HAP-1 (cell line): ENCODE measurements at regions not wholly inside any gene's neighbourhood (a gene's known extent, or its start where the extent isn't known, plus 50 kb on each side); places are given as distances from the start of the nearest gene placed in this dataset.

Experiments
- DNase-seq, 2 experiments: peaks; one replicate each; pipeline ENCODE4 v3.0.0-alpha.2; 2016 to 2020; ENCODE audit warnings: low spot score in 2 of 2
- H3K27me3 ChIP-seq: fragments of 250-450 bp; sonication (Bioruptor Pico); 2 replicates; pipeline ENCODE4 v1.5.1; 2020; ENCODE audit warnings: low read depth, mild to moderate bottlenecking, moderate library complexity
- H3K36me3 ChIP-seq: fragments of 250-450 bp; sonication (Bioruptor Pico); replicated peaks from 2 replicates; pipeline ENCODE4 v1.5.1; 2020; ENCODE audit warnings: mild to moderate bottlenecking
- H3K4me1 ChIP-seq: fragments of 250-450 bp; sonication (Bioruptor Pico); 2 replicates; pipeline ENCODE4 v1.5.1; 2020; ENCODE audit warnings: mild to moderate bottlenecking
- H3K4me3 ChIP-seq: fragments of 250-450 bp; sonication (Bioruptor Pico); 2 replicates; pipeline ENCODE4 v1.5.1; 2020; ENCODE audit warnings: mild to moderate bottlenecking, moderate library complexity
- H3K9me3 ChIP-seq: fragments of 250-450 bp; sonication (Bioruptor Pico); 2 replicates; pipeline ENCODE4 v1.5.1; 2020; ENCODE audit warnings: mild to moderate bottlenecking, moderate library complexity
- in situ Hi-C: fragments of 300-500 bp; cut with MboI; formaldehyde crosslinking; loops from 3 replicates; pipeline ENCODE4 v1.14.3; 2020; ENCODE audit warnings: low sequenced_read_pairs, inconsistent platforms, mixed read lengths

- no peaks in the 10 kb centered on the region for H3K9me3 ChIP-seq
- in situ Hi-C loops = no loop called here
- no peak for DNase-seq
- H3K27me3 ChIP-seq = no peaks in the 10 kb centered on the region
- H3K36me3 ChIP-seq = no peaks in the 10 kb centered on the region
- H3K4me1 ChIP-seq = no peaks in the 10 kb centered on the region
- no peak overlapping the region for H3K4me3 ChIP-seq
These were observed 133.3 kb upstream of the DGKB start for GRCh38 chr7:15035814-15036213.

- Histone ChIP-seq H3K4me3 (no peak overlapping the region), H3K36me3 (no peaks in the 10 kb centered on the region), H3K27me3 (no peaks in the 10 kb centered on the region), H3K9me3 (no peaks in the 10 kb centered on the region), H3K4me1 (no peaks in the 10 kb centered on the region)
- in situ Hi-C loops = no loop called here
- DNase-seq = no peak
These were observed 130.5 kb upstream of the DGKB start for GRCh38 chr7:15033039-15033438.

- H3K4me1 ChIP-seq = no peaks in the 10 kb centered on the region
- H3K4me3 ChIP-seq = no peak overlapping the region
- no peaks in the 10 kb centered on the region for H3K27me3 ChIP-seq
- H3K36me3 ChIP-seq = no peaks in the 10 kb centered on the region
- H3K9me3 ChIP-seq = no peaks in the 10 kb centered on the region
- in situ Hi-C loops = no loop called here
- DNase-seq = no peak
These were observed 116.4 kb upstream of the DGKB start for GRCh38 chr7:15018981-15019380.

- in situ Hi-C loops = no loop called here
- Histone ChIP-seq H3K4me1 (no peaks in the 10 kb centered on the region), H3K27me3 (no peaks in the 10 kb centered on the region), H3K4me3 (no peak overlapping the region), H3K9me3 (no peaks in the 10 kb centered on the region), H3K36me3 (no peaks in the 10 kb centered on the region)
- DNase-seq = no peak
These were observed 114.2 kb upstream of the DGKB start for GRCh38 chr7:15016766-15017165.

GRCh38 chr7:15016315-15016667 lies 113.7 kb upstream of the DGKB start:
- H3K9me3 ChIP-seq = no peaks in the 10 kb centered on the region
- H3K27me3 ChIP-seq = no peaks in the 10 kb centered on the region
- no peaks in the 10 kb centered on the region for H3K4me1 ChIP-seq
- no peak for DNase-seq
- H3K36me3 ChIP-seq = no peaks in the 10 kb centered on the region
- no peak overlapping the region for H3K4me3 ChIP-seq
- in situ Hi-C loops = no loop called here

GRCh38 chr7:15015545-15016314 lies 113.2 kb upstream of the DGKB start:
- DNase-seq = peak; percentile 41 to 68
- Histone ChIP-seq H3K4me1 (no peaks in the 10 kb centered on the region), H3K9me3 (no peaks in the 10 kb centered on the region), H3K4me3 (no peak overlapping the region), H3K36me3 (no peaks in the 10 kb centered on the region), H3K27me3 (no peaks in the 10 kb centered on the region)
- in situ Hi-C loops = no loop called here

- Histone ChIP-seq H3K4me1 (no peaks in the 10 kb centered on the region), H3K9me3 (no peaks in the 10 kb centered on the region), H3K27me3 (no peaks in the 10 kb centered on the region), H3K36me3 (no peaks in the 10 kb centered on the region), H3K4me3 (no peak overlapping the region)
- in situ Hi-C loops = no loop called here
- no peak for DNase-seq
These were observed 109.6 kb upstream of the DGKB start for GRCh38 chr7:15012135-15012534.

GRCh38 chr7:15011289-15011688 lies 108.7 kb upstream of the DGKB start:
- in situ Hi-C loops = no loop called here
- Histone ChIP-seq H3K4me1 (no peaks in the 10 kb centered on the region), H3K9me3 (no peaks in the 10 kb centered on the region), H3K36me3 (no peaks in the 10 kb centered on the region), H3K27me3 (no peaks in the 10 kb centered on the region), H3K4me3 (no peak overlapping the region)
- DNase-seq = no peak

GRCh38 chr7:15007507-15007906 lies 105.0 kb upstream of the DGKB start:
- Histone ChIP-seq H3K4me1 (no peaks in the 10 kb centered on the region), H3K4me3 (no peak overlapping the region), H3K9me3 (no peaks in the 10 kb centered on the region), H3K27me3 (no peaks in the 10 kb centered on the region), H3K36me3 (no peaks in the 10 kb centered on the region)
- in situ Hi-C loops = no loop called here
- DNase-seq = peak in 1 of 2 experiments; percentile 19

- H3K4me1 ChIP-seq = no peaks in the 10 kb centered on the region
- H3K36me3 ChIP-seq = no peaks in the 10 kb centered on the region
- no peaks in the 10 kb centered on the region for H3K9me3 ChIP-seq
- no peaks in the 10 kb centered on the region for H3K27me3 ChIP-seq
- in situ Hi-C loops = no loop called here
- DNase-seq = no peak
- H3K4me3 ChIP-seq = no peak overlapping the region
These were observed 103.1 kb upstream of the DGKB start for GRCh38 chr7:15005672-15006071.

- Histone ChIP-seq H3K36me3 (no peaks in the 10 kb centered on the region), H3K4me1 (no peaks in the 10 kb centered on the region), H3K27me3 (no peaks in the 10 kb centered on the region), H3K9me3 (no peaks in the 10 kb centered on the region), H3K4me3 (no peak overlapping the region)
- no peak for DNase-seq
- in situ Hi-C loops = no loop called here
These were observed 97.6 kb upstream of the DGKB start for GRCh38 chr7:15000157-15000556.

GRCh38 chr7:14999331-14999730 lies 96.8 kb upstream of the DGKB start:
- H3K4me1 ChIP-seq = no peaks in the 10 kb centered on the region
- H3K9me3 ChIP-seq = no peaks in the 10 kb centered on the region
- no peaks in the 10 kb centered on the region for H3K36me3 ChIP-seq
- H3K4me3 ChIP-seq = no peak overlapping the region
- in situ Hi-C loops = no loop called here
- no peaks in the 10 kb centered on the region for H3K27me3 ChIP-seq
- no peak for DNase-seq

GRCh38 chr7:14995774-14996173 lies 93.2 kb upstream of the DGKB start:
- no peaks in the 10 kb centered on the region for H3K9me3 ChIP-seq
- H3K4me1 ChIP-seq = no peaks in the 10 kb centered on the region
- no peak overlapping the region for H3K4me3 ChIP-seq
- no peak for DNase-seq
- no peaks in the 10 kb centered on the region for H3K27me3 ChIP-seq
- in situ Hi-C loops = no loop called here
- H3K36me3 ChIP-seq = no peaks in the 10 kb centered on the region

- no peak for DNase-seq
- Histone ChIP-seq H3K36me3 (no peaks in the 10 kb centered on the region), H3K4me3 (no peak overlapping the region), H3K4me1 (no peaks in the 10 kb centered on the region), H3K27me3 (no peaks in the 10 kb centered on the region), H3K9me3 (no peaks in the 10 kb centered on the region)
- in situ Hi-C loops = no loop called here
These were observed 86.4 kb upstream of the DGKB start for GRCh38 chr7:14988941-14989340.

- in situ Hi-C loops = no loop called here
- H3K4me1 ChIP-seq = no peaks in the 10 kb centered on the region
- no peak overlapping the region for H3K4me3 ChIP-seq
- DNase-seq = no peak
- no peaks in the 10 kb centered on the region for H3K9me3 ChIP-seq
- no peaks in the 10 kb centered on the region for H3K36me3 ChIP-seq
- no peaks in the 10 kb centered on the region for H3K27me3 ChIP-seq
These were observed 76.1 kb upstream of the DGKB start for GRCh38 chr7:14978687-14979086.
